Activated T-cell treated with anti-CD3 and anti-CD28 coated beads, Interleukin-2, amount 50 U/mL, for 72 hours (primary cell): ENCODE measurements at regions not wholly inside any gene's neighbourhood (a gene's known extent, or its start where the extent isn't known, plus 50 kb on each side); places are given as distances from the start of the nearest gene placed in this dataset.
"Not testable (repeated sequence)": the region's sequence is repeated elsewhere in the genome, so short reads cannot be mapped to it uniquely, and the experiment has no call there.

ENCODE experiments used
- ATAC-seq, 2 donors: fragments of 150-1000 bp; cut with Tn5 transposase; replicated peaks in 1 of 2; 2 replicates each; pipeline ENCODE4 v1.10.0; 2021; ENCODE audit warnings: moderate library complexity in 2 of 2, mild to moderate bottlenecking in 1 of 2
- DNase-seq, 2 donors: peaks; one replicate each; pipeline ENCODE4 v3.0.0; 2021 to 2022; ENCODE audit warnings: mixed read lengths in 1 of 2
- H3K27ac Mint-ChIP-seq: one replicate; pipeline ENCODE4 v1.8.0; 2022; ENCODE audit warnings: mild to moderate bottlenecking, moderate library complexity, mixed read lengths
- H3K27me3 Mint-ChIP-seq: one replicate; pipeline ENCODE4 v1.8.0; 2022; ENCODE audit warnings: low read depth, mixed read lengths
- H3K36me3 Mint-ChIP-seq, 2 donors: one replicate each; pipeline ENCODE4 v1.8.0; 2022; ENCODE audit warnings: mixed read lengths in 2 of 2, mild to moderate bottlenecking in 1 of 2; ENCODE audit not compliant: insufficient read depth in 2 of 2
- H3K4me1 Mint-ChIP-seq: one replicate; pipeline ENCODE4 v1.8.0; 2022; ENCODE audit warnings: low read depth, mixed read lengths
- H3K4me3 Mint-ChIP-seq, 2 donors: one replicate each; pipeline ENCODE4 v1.8.0; 2022; ENCODE audit warnings: mild to moderate bottlenecking in 2 of 2, mixed read lengths in 2 of 2, moderate library complexity in 2 of 2
- H3K9me3 Mint-ChIP-seq, 2 donors: one replicate each; pipeline ENCODE4 v1.8.0; 2022; ENCODE audit warnings: mixed read lengths in 2 of 2

GRCh38 chr3:26097111-26097510 lies 307.2 kb downstream of the OXSM start:
- not testable (repeated sequence) for H3K4me1 Mint-ChIP-seq, H3K27me3 Mint-ChIP-seq, DNase-seq, H3K36me3 Mint-ChIP-seq, H3K27ac Mint-ChIP-seq, ATAC-seq, H3K4me3 Mint-ChIP-seq
- peaks cover 11 to 14% of the 10 kb centered on the region in 2 donors for H3K9me3 Mint-ChIP-seq

- H3K27me3 Mint-ChIP-seq: no peaks in the 10 kb centered on the region
- no peaks in the 10 kb centered on the region for H3K4me1 Mint-ChIP-seq
- no peak overlapping the region for H3K4me3 Mint-ChIP-seq
- no peak overlapping the region for H3K27ac Mint-ChIP-seq
- peaks cover 11 to 14% of the 10 kb centered on the region in 2 donors for H3K9me3 Mint-ChIP-seq
- H3K36me3 Mint-ChIP-seq: peaks cover 3% of the 10 kb centered on the region in 2 donors
- no peak for DNase-seq
- ATAC-seq: no peak
Measured at GRCh38 chr3:26099692-26100091, 309.8 kb downstream of the OXSM start.

- H3K4me1 Mint-ChIP-seq: no peaks in the 10 kb centered on the region
- H3K36me3 Mint-ChIP-seq: peaks cover 3% of the 10 kb centered on the region in 2 donors
- H3K27me3 Mint-ChIP-seq: no peaks in the 10 kb centered on the region
- H3K4me3 Mint-ChIP-seq: no peak overlapping the region
- no peak for ATAC-seq
- no peak overlapping the region for H3K27ac Mint-ChIP-seq
- H3K9me3 Mint-ChIP-seq: peaks cover 11 to 12% of the 10 kb centered on the region in 2 donors
- DNase-seq: no peak
Measured at GRCh38 chr3:26100176-26100575, 310.3 kb downstream of the OXSM start.

GRCh38 chr3:26102376-26102775 lies 312.5 kb downstream of the OXSM start:
- H3K4me1 Mint-ChIP-seq: no peaks in the 10 kb centered on the region
- no peak for ATAC-seq
- peaks cover 6 to 7% of the 10 kb centered on the region in 2 donors for H3K9me3 Mint-ChIP-seq
- H3K27ac Mint-ChIP-seq: no peak overlapping the region
- no peak for DNase-seq
- peaks cover 0 to 3% of the 10 kb centered on the region in 2 donors for H3K36me3 Mint-ChIP-seq
- H3K4me3 Mint-ChIP-seq: no peak overlapping the region
- H3K27me3 Mint-ChIP-seq: no peaks in the 10 kb centered on the region

GRCh38 chr3:26104851-26105251 lies 315.0 kb downstream of the OXSM start:
- ATAC-seq (no peak), DNase-seq (no peak)
- no peaks in the 10 kb centered on the region for H3K4me1 Mint-ChIP-seq
- H3K27me3 Mint-ChIP-seq: no peaks in the 10 kb centered on the region
- H3K4me3 Mint-ChIP-seq: no peak overlapping the region
- no peak overlapping the region for H3K27ac Mint-ChIP-seq
- peaks cover 3 to 4% of the 10 kb centered on the region in 2 donors for H3K9me3 Mint-ChIP-seq
- H3K36me3 Mint-ChIP-seq: no peaks in the 10 kb centered on the region

GRCh38 chr3:26105261-26105660 lies 315.4 kb downstream of the OXSM start:
- no peak for DNase-seq
- no peak for ATAC-seq
- Mint-ChIP-seq H3K27me3 (no peaks in the 10 kb centered on the region), H3K27ac (no peak overlapping the region), H3K4me1 (no peaks in the 10 kb centered on the region), H3K36me3 (no peaks in the 10 kb centered on the region), H3K4me3 (no peak overlapping the region), H3K9me3 (peaks cover 3 to 4% of the 10 kb centered on the region in 2 donors)

- no peaks in the 10 kb centered on the region for H3K36me3 Mint-ChIP-seq
- no peak for DNase-seq
- no peaks in the 10 kb centered on the region for H3K4me1 Mint-ChIP-seq
- H3K27ac Mint-ChIP-seq: no peak overlapping the region
- H3K27me3 Mint-ChIP-seq: no peaks in the 10 kb centered on the region
- no peak for ATAC-seq
- H3K4me3 Mint-ChIP-seq: no peak overlapping the region
- H3K9me3 Mint-ChIP-seq: peaks cover 1 to 4% of the 10 kb centered on the region in 2 donors
Measured at GRCh38 chr3:26106228-26106627, 316.3 kb downstream of the OXSM start.

- no peak overlapping the region for H3K27ac Mint-ChIP-seq
- ATAC-seq (peak in 1 of 2 donors; percentile 40), DNase-seq (no peak)
- H3K36me3 Mint-ChIP-seq: no peaks in the 10 kb centered on the region
- H3K27me3 Mint-ChIP-seq: no peaks in the 10 kb centered on the region
- H3K4me3 Mint-ChIP-seq: no peak overlapping the region
- no peaks in the 10 kb centered on the region for H3K4me1 Mint-ChIP-seq
- peaks cover 0 to 4% of the 10 kb centered on the region in 2 donors for H3K9me3 Mint-ChIP-seq
Measured at GRCh38 chr3:26108846-26109489, 319.1 kb downstream of the OXSM start.

- Mint-ChIP-seq H3K27ac (no peak overlapping the region), H3K4me1 (no peaks in the 10 kb centered on the region), H3K36me3 (no peaks in the 10 kb centered on the region), H3K9me3 (no peaks in the 10 kb centered on the region), H3K27me3 (no peaks in the 10 kb centered on the region), H3K4me3 (no peak overlapping the region)
- ATAC-seq: no peak
- DNase-seq: no peak
Measured at GRCh38 chr3:26114851-26115250, 325.0 kb downstream of the OXSM start.

GRCh38 chr3:26118165-26118564 lies 328.3 kb downstream of the OXSM start:
- Mint-ChIP-seq H3K4me3 (no peak overlapping the region), H3K27me3 (no peaks in the 10 kb centered on the region), H3K27ac (no peak overlapping the region), H3K36me3 (no peaks in the 10 kb centered on the region), H3K9me3 (peaks cover 3% of the 10 kb centered on the region in 2 donors), H3K4me1 (no peaks in the 10 kb centered on the region)
- ATAC-seq: no peak
- no peak for DNase-seq

- DNase-seq: no peak
- Mint-ChIP-seq H3K36me3 (no peaks in the 10 kb centered on the region), H3K4me3 (no peak overlapping the region), H3K27me3 (no peaks in the 10 kb centered on the region), H3K4me1 (no peaks in the 10 kb centered on the region), H3K9me3 (peaks cover 1 to 8% of the 10 kb centered on the region in 2 donors), H3K27ac (no peak overlapping the region)
- ATAC-seq: no peak
Measured at GRCh38 chr3:26132942-26133341, 343.1 kb downstream of the OXSM start.

- Mint-ChIP-seq H3K36me3 (peaks cover 2 to 3% of the 10 kb centered on the region in 2 donors), H3K9me3 (peaks cover 6 to 10% of the 10 kb centered on the region in 2 donors), H3K27me3 (no peaks in the 10 kb centered on the region), H3K27ac (no peak overlapping the region), H3K4me1 (no peaks in the 10 kb centered on the region), H3K4me3 (no peak overlapping the region)
- ATAC-seq (no peak), DNase-seq (no peak)
Measured at GRCh38 chr3:26141296-26141695, 351.4 kb downstream of the OXSM start.

GRCh38 chr3:26145769-26146168 lies 355.9 kb downstream of the OXSM start:
- peaks cover 0 to 2% of the 10 kb centered on the region in 2 donors for H3K36me3 Mint-ChIP-seq
- no peak for DNase-seq
- peaks cover 9 to 12% of the 10 kb centered on the region in 2 donors for H3K9me3 Mint-ChIP-seq
- no peaks in the 10 kb centered on the region for H3K4me1 Mint-ChIP-seq
- no peaks in the 10 kb centered on the region for H3K27me3 Mint-ChIP-seq
- ATAC-seq: no peak
- H3K27ac Mint-ChIP-seq: no peak overlapping the region
- H3K4me3 Mint-ChIP-seq: no peak overlapping the region

- H3K27me3 Mint-ChIP-seq, H3K27ac Mint-ChIP-seq, H3K4me3 Mint-ChIP-seq, H3K36me3 Mint-ChIP-seq, H3K4me1 Mint-ChIP-seq, H3K9me3 Mint-ChIP-seq, DNase-seq, ATAC-seq: not testable (repeated sequence)
Measured at GRCh38 chr3:26157428-26157827, 367.5 kb downstream of the OXSM start.
